K562 (cell line): ENCODE measurements at regions not wholly inside any gene's neighbourhood (a gene's known extent, or its start where the extent isn't known, plus 50 kb on each side); places are given as distances from the start of the nearest gene placed in this dataset.
A peak's percentile ranks its signal among the peaks of the same experiment; 100 is the strongest.

ENCODE experiments used
- CBX8 ChIP-seq: fragments of 200-600 bp; sonication (generic); IDR thresholded peaks from 2 replicates; pipeline ENCODE4 v1.6.1; 2012; ENCODE audit warnings: borderline replicate concordance, mixed run types, low read depth, mild to moderate bottlenecking, moderate library complexity, mixed read lengths, low read length, control low read depth, inconsistent platforms; ENCODE audit not compliant: poor library complexity, severe bottlenecking; ENCODE audit errors: extremely low read depth
- FOXP4 ChIP-seq: sonication (generic); formaldehyde crosslinking; IDR thresholded peaks from 2 replicates; pipeline ENCODE4 v1.8.0; 2022; ENCODE audit warnings: mild to moderate bottlenecking, missing genetic modification reagents, borderline replicate concordance
- MCM5 ChIP-seq: fragments of 450-650 bp; IDR thresholded peaks from 2 replicates; pipeline ENCODE4 v1.6.1; 2016; ENCODE audit warnings: low read depth
- MECOM ChIP-seq: fragments of 250-450 bp; sonication (Bioruptor Pico); IDR thresholded peaks from 2 replicates; pipeline ENCODE4 v1.8.0; 2022; ENCODE audit warnings: inconsistent platforms
- MED1 ChIP-seq: sonication (generic); formaldehyde crosslinking; IDR thresholded peaks from 2 replicates; pipeline ENCODE4 v1.8.1; 2023; ENCODE audit warnings: missing genetic modification reagents, borderline replicate concordance
- MEIS2 ChIP-seq: fragments of 450-650 bp; IDR thresholded peaks from 2 replicates; pipeline ENCODE4 v1.6.1; 2014; ENCODE audit warnings: mild to moderate bottlenecking; ENCODE audit not compliant: partially characterized antibody
- NFATC3 ChIP-seq: fragments of 450-650 bp; IDR thresholded peaks from 2 replicates; pipeline ENCODE4 v1.6.1; 2017; ENCODE audit warnings: mild to moderate bottlenecking
- NFE2L1 ChIP-seq: fragments of 450-650 bp; IDR thresholded peaks from 2 replicates; pipeline ENCODE4 v1.6.1; 2016; ENCODE audit warnings: missing genetic modification characterization, low read depth, mild to moderate bottlenecking, missing compliant biosample characterization, moderate library complexity, borderline replicate concordance
- RBBP5 ChIP-seq: fragments of 200-600 bp; sonication (generic); IDR thresholded peaks from 2 replicates; pipeline ENCODE4 v1.6.1; 2012; ENCODE audit warnings: borderline replicate concordance, mild to moderate bottlenecking, low read length, control low read depth, inconsistent platforms; ENCODE audit not compliant: insufficient read depth, poor library complexity, severe bottlenecking
- SRSF3 ChIP-seq: fragments of 200-400 bp; formaldehyde crosslinking; IDR thresholded peaks from 2 replicates; pipeline ENCODE4 v1.6.1; 2016; ENCODE audit warnings: mild to moderate bottlenecking, low read length, moderate library complexity; ENCODE audit not compliant: insufficient read depth
- ZBTB43 ChIP-seq: sonication (generic); formaldehyde crosslinking; IDR thresholded peaks from 2 replicates; pipeline ENCODE4 v1.8.0; 2023; ENCODE audit warnings: mild to moderate bottlenecking, missing genetic modification reagents
- ZC3H8 ChIP-seq: fragments of 450-650 bp; IDR thresholded peaks from 2 replicates; pipeline ENCODE4 v1.6.1; 2017
- ZNF143 ChIP-seq: sonication (generic); formaldehyde crosslinking; IDR thresholded peaks from 2 replicates; pipeline ENCODE4 v1.9.0; 2022; ENCODE audit warnings: mild to moderate bottlenecking, missing genetic modification reagents
- ZNF3 ChIP-seq: fragments of 250-450 bp; sonication (Bioruptor Pico); IDR thresholded peaks from 2 replicates; pipeline ENCODE4 v1.5.0; 2021; ENCODE audit warnings: mild to moderate bottlenecking, moderate library complexity
- ZNF609 ChIP-seq: sonication (generic); formaldehyde crosslinking; IDR thresholded peaks from 2 replicates; pipeline ENCODE4 v1.8.1; 2023; ENCODE audit warnings: missing genetic modification reagents, mild to moderate bottlenecking, borderline replicate concordance
- TF ChIP-seq, protein P1 (sequence below): fragments of 250-450 bp; sonication (Bioruptor Pico); IDR thresholded peaks from 2 replicates; pipeline ENCODE4 v1.8.0; 2021; ENCODE audit warnings: moderate library complexity, mild to moderate bottlenecking, inconsistent platforms
- TF ChIP-seq, protein P2 (sequence below): fragments of 450-650 bp; IDR thresholded peaks from 2 replicates; pipeline ENCODE4 v1.6.1; 2016; ENCODE audit warnings: antibody characterized with exemption

- TF ChIP-seq ZBTB43 (CRISPR knock-in tag), result no peak
- TF ChIP-seq ZNF3 (CRISPR knock-in tag), result no peak
- no peak for TF ChIP-seq ZNF143 (CRISPR knock-in tag)
- no peak for TF ChIP-seq SRSF3
- TF ChIP-seq NFE2L1 (tag), result no peak
- peak; percentile 73 for TF ChIP-seq NFATC3
- no peak for TF ChIP-seq MCM5
- no peak for TF ChIP-seq CBX8
- TF ChIP-seq MED1, result no peak
- no peak for TF ChIP-seq ZC3H8
- TF ChIP-seq, protein P1, sequence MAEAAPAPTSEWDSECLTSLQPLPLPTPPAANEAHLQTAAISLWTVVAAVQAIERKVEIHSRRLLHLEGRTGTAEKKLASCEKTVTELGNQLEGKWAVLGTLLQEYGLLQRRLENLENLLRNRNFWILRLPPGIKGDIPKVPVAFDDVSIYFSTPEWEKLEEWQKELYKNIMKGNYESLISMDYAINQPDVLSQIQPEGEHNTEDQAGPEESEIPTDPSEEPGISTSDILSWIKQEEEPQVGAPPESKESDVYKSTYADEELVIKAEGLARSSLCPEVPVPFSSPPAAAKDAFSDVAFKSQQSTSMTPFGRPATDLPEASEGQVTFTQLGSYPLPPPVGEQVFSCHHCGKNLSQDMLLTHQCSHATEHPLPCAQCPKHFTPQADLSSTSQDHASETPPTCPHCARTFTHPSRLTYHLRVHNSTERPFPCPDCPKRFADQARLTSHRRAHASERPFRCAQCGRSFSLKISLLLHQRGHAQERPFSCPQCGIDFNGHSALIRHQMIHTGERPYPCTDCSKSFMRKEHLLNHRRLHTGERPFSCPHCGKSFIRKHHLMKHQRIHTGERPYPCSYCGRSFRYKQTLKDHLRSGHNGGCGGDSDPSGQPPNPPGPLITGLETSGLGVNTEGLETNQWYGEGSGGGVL (CRISPR knock-in tag), result no peak
- no peak for TF ChIP-seq RBBP5
- no peak for TF ChIP-seq FOXP4 (CRISPR knock-in tag)
- TF ChIP-seq ZNF609 (CRISPR knock-in tag), result no peak
- TF ChIP-seq MEIS2, result peak; percentile 97
- peak; percentile 81 for TF ChIP-seq MECOM (CRISPR knock-in tag)
- TF ChIP-seq, protein P2, sequence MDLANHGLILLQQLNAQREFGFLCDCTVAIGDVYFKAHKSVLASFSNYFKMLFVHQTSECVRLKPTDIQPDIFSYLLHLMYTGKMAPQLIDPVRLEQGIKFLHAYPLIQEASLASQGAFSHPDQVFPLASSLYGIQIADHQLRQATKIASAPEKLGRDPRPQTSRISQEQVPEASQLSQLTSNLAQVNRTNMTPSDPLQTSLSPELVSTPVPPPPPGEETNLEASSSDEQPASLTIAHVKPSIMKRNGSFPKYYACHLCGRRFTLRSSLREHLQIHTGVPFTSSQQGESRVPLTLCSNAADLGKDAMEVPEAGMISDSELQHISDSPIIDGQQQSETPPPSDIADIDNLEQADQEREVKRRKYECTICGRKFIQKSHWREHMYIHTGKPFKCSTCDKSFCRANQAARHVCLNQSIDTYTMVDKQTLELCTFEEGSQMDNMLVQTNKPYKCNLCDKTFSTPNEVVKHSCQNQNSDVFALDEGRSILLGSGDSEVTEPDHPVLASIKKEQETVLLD, result peak; percentile 48; the same call in 1 of the 2 replicates
Measured at GRCh38 chr4:80143307-80143679, 54.0 kb upstream of the PRDM8 start (continued).
